Thymus (tissue), 11 donors: ENCODE measurements at regions not wholly inside any gene's neighbourhood (a gene's known extent, or its start where the extent isn't known, plus 50 kb on each side); places are given as distances from the start of the nearest gene placed in this dataset.
A peak's percentile ranks its signal among the peaks of the same experiment; 100 is the strongest.

ENCODE experiments used
- DNase-seq, 9 donors: peaks; one replicate each; pipeline ENCODE4 v3.0.0-alpha.2; 2013; ENCODE audit warnings: low spot score in 9 of 9, low read depth in 6 of 9, missing footprints in 1 of 9
- H3K27ac ChIP-seq, 2 donors: one replicate each; pipeline ENCODE4 v1.5.1; 2013; ENCODE audit warnings: control low read depth in 1 of 2, low read depth in 1 of 2, low read length in 1 of 2, mild to moderate bottlenecking in 1 of 2, moderate library complexity in 1 of 2
- H3K27me3 ChIP-seq, 2 donors: one replicate each; pipeline ENCODE4 v1.5.1; 2013; ENCODE audit warnings: low read length in 1 of 2; ENCODE audit not compliant: control insufficient read depth in 2 of 2, insufficient read depth in 1 of 2
- H3K36me3 ChIP-seq, 2 donors: one replicate each; pipeline ENCODE4 v1.5.1; 2013; ENCODE audit warnings: low read length in 1 of 2, mild to moderate bottlenecking in 1 of 2, moderate library complexity in 1 of 2; ENCODE audit not compliant: control insufficient read depth in 2 of 2, insufficient read depth in 2 of 2
- H3K4me1 ChIP-seq, 2 donors: one replicate each; pipeline ENCODE4 v1.5.1; 2013; ENCODE audit warnings: low read length in 2 of 2; ENCODE audit not compliant: control insufficient read depth in 2 of 2, insufficient read depth in 2 of 2
- H3K4me3 ChIP-seq, 2 donors: one replicate each; pipeline ENCODE4 v1.5.1; 2013; ENCODE audit warnings: low read length in 2 of 2, control low read depth in 1 of 2, mild to moderate bottlenecking in 1 of 2
- H3K9me3 ChIP-seq, 2 donors: one replicate each; pipeline ENCODE4 v1.5.1; 2013; ENCODE audit warnings: low read length in 1 of 2, mild to moderate bottlenecking in 1 of 2; ENCODE audit not compliant: control insufficient read depth in 2 of 2, insufficient read depth in 1 of 2
- WGBS: extraction: QIAGEN DNeasy Blood & Tissue Kit; methylation state at CpG from one replicate; pipeline ENCODE4 v1.1.7; 2013; 5-methylcytosine and 5-hydroxymethylcytosine counted together
- donor health status: healthy.

DNA sequence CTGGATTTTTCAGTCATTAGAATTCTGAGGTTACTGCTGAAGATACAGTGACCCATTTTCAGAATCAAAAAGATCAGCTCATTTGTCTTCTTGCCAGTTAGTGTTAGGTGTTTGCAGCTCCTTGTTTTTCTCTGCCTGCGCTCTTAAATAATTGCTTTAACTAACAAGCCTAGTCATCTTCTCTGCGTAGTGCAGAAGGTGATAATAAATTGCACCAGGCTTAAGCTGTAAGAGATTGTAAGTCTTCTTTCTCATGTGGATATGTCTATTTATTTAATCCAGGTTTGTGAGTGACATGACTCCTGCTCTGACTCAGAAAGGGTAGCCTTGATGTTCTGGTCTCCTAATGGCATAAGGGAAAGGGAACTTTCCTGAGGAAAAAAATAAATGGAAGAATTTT is 167.2 kb downstream of the CEP135 start:
- no peaks in the 10 kb centered on the region for H3K36me3 ChIP-seq
- no peak overlapping the region for H3K4me3 ChIP-seq
- H3K27ac ChIP-seq, result no peak overlapping the region
- H3K9me3 ChIP-seq, result no peaks in the 10 kb centered on the region
- no peaks in the 10 kb centered on the region for H3K4me1 ChIP-seq
- H3K27me3 ChIP-seq, result no peaks in the 10 kb centered on the region
- DNase-seq, result no peak
- 33% methylated on average over 2 of the region's 2 CpGs for WGBS

DNA sequence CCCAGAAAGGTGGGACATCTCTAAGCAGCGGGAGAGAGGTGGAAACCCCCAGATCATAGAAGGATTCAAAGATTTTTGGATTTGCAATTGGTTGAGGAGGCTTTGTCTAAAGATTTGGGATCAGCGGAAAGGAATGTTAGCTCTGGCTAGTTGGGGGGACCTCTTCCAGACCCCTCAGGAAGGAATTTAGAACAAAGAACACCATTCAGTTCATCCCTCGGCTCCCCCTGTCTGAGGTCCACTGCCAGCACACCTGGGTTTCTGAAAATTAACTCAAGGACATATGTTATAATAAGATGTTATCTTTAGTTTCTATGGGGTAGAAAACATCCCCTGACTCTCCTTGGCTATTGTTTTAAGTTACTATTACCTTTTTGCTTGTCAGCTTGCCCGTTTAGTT is 163.6 kb downstream of the CEP135 start:
- Histone ChIP-seq H3K4me3 (no peak overlapping the region), H3K4me1 (no peaks in the 10 kb centered on the region), H3K27ac (no peak overlapping the region), H3K9me3 (no peaks in the 10 kb centered on the region), H3K36me3 (no peaks in the 10 kb centered on the region), H3K27me3 (no peaks in the 10 kb centered on the region)
- no peak for DNase-seq
- WGBS, result 96% methylated on average over 4 of the region's 4 CpGs

DNA sequence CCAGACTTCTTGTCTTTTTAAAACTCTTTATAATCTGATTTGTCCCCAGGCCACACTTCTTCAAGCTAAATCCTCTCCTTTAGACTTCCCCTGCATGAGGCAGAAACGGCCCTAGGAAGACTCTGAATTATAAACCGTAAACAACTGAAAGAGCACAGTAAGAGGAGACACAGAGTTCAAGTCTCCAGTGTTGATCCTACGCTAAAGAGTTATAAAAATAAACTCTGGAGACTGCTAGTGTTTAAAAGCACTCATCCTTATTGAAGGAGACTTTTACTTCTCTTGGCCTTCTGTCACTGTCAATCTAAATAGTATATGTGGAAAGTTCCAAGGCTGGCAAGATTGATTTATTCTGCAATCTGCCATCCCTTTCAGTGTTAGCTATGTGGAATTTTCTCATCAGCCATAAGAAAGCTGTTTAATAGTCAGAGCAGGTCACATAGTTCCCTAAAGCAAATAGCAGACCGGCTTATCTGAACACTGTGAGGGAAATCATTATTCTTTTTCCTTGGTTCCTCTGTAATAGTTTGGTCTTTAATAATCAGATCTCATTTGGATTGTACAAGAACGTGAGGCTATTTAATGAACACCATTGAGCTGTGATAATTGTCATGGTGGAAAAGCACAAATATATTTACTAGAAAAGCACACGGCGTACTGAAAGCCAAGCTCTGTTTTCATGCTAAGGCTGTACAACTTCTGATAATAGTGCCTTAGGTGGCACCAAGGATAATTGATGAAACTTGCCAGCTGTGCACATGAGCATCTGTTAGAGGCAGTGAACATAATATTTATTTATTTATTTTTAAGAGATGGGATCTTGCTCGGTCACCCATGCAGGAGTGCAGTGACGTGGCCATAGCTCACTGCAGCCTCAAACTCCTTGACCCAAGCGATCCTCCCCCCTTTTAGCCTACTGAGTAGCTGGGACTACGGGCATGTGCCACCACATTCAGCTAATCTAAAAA is 157.7 kb downstream of the CEP135 start:
- WGBS, result 94% methylated on average over 11 of the region's 11 CpGs
- no peaks in the 10 kb centered on the region for H3K27me3 ChIP-seq
- no peak overlapping the region for H3K27ac ChIP-seq
- H3K4me1 ChIP-seq, result no peaks in the 10 kb centered on the region
- no peak for DNase-seq
- H3K9me3 ChIP-seq, result no peaks in the 10 kb centered on the region
- no peak overlapping the region for H3K4me3 ChIP-seq
- H3K36me3 ChIP-seq, result no peaks in the 10 kb centered on the region

DNA sequence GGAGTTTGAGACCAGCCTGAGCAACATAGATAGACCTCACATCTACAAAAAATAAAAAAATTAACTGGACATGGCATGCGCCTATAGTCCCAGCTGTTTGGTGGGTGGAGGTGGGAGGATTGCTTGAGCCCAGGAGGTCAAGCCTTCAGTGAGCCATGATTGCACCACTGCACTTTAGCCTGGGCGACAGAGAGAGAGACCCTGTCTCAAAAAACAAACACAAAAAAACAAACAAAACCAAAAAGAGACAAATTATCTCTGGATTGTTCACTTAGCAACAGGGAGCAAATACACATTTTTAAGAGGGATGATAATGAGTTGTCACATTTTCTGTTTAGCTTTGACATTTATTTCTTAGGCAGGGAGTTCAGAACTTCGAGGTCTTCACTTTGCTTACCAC is 155.4 kb downstream of the CEP135 start:
- H3K27me3 ChIP-seq, result no peaks in the 10 kb centered on the region
- H3K4me3 ChIP-seq, result no peak overlapping the region
- H3K27ac ChIP-seq, result no peak overlapping the region
- no peaks in the 10 kb centered on the region for H3K4me1 ChIP-seq
- H3K36me3 ChIP-seq, result no peaks in the 10 kb centered on the region
- 98% methylated on average over 3 of the region's 3 CpGs for WGBS
- DNase-seq, result no peak
- no peaks in the 10 kb centered on the region for H3K9me3 ChIP-seq

DNA sequence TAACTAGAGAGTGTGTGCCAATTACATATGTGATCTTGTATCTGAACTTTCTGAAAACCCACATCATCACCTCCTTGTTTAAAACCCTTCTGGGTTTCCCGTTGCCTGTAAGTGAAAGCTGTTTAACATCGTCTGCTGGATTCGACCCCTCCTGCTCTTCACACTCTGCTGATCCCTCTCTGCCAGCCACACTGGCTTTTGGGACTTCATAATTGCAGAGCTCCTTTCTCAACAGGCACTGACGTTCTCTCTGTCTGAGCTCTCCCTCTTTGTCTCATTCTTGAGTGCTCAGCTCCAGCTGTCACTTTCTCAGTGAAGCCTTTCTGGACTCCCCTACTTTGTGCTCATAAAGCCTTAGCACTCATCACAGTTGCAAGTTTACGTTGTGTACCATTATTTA is 153.9 kb downstream of the CEP135 start:
- no peak overlapping the region for H3K27ac ChIP-seq
- H3K27me3 ChIP-seq, result no peaks in the 10 kb centered on the region
- H3K36me3 ChIP-seq, result no peaks in the 10 kb centered on the region
- DNase-seq, result no peak
- WGBS, result 92% methylated on average over 5 of the region's 5 CpGs
- H3K9me3 ChIP-seq, result no peaks in the 10 kb centered on the region
- no peak overlapping the region for H3K4me3 ChIP-seq
- no peaks in the 10 kb centered on the region for H3K4me1 ChIP-seq

DNA sequence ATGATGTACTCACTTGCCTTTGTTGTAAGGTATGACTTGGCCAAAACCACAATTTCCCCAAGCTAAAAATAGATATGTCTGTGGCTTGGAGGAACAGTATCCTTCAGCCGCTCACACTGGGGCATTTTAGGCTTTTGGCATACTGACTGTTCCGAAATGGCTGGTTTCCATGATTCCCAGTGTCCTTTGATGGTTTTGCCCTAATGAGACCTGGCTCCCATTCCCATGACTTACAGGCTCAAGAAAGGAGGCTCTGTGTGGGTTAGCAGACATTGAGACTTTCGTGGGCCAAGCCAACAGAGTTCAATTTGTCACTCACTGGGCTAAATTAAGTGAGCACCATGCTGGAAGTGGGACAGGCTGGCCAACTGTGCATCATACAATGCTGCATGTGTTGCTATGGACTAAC is 150.6 kb downstream of the CEP135 start:
- WGBS, result 93% methylated on average over 3 of the region's 3 CpGs
- Histone ChIP-seq H3K4me3 (no peak overlapping the region), H3K9me3 (no peaks in the 10 kb centered on the region), H3K27me3 (no peaks in the 10 kb centered on the region), H3K4me1 (no peaks in the 10 kb centered on the region), H3K27ac (no peak overlapping the region), H3K36me3 (no peaks in the 10 kb centered on the region)
- no peak for DNase-seq

DNA sequence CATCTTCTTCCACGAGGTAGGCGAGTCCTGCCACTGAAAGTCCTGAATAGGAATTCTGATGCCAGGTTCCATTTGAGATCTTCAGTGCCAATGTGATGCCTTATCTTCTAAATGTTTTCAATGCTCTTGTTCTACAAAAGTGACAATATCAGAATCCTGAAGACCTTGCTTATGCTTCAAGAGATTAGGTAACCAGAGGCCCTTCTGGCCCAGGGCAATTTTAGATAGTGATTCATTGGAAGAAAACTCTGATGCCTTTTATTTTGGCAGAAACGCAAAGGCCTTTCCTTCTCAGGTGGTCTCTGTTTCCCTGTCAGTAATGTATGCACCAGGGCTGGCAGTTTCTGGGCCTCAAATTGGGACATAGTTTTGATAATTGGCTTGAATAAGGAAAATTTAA is 144.8 kb downstream of the CEP135 start:
- Histone ChIP-seq H3K27ac (no peak overlapping the region), H3K4me1 (no peaks in the 10 kb centered on the region), H3K9me3 (no peaks in the 10 kb centered on the region), H3K27me3 (no peaks in the 10 kb centered on the region), H3K36me3 (no peaks in the 10 kb centered on the region), H3K4me3 (no peak overlapping the region)
- no peak for DNase-seq
- WGBS, result 96% methylated on average over 3 of the region's 3 CpGs

DNA sequence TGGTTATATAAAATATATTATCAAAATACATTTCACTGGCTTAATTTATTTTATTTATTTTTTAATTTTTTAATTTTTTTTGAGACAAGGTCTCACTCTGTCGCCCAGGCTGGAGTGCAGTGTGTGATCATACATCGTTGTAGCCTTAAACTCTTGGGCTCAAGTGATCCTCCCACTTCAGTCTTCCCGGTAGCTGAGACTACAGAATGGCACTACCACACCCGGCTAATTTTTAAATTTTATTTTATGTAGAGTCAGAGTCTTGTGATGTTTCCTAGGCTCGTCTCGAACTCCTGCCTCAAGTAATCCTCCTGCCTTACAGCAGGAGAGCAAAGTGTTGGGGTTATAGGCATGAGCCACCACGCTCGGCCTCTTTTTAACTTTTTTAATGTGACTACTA is 143.8 kb downstream of the CEP135 start:
- no peaks in the 10 kb centered on the region for H3K36me3 ChIP-seq

DNA sequence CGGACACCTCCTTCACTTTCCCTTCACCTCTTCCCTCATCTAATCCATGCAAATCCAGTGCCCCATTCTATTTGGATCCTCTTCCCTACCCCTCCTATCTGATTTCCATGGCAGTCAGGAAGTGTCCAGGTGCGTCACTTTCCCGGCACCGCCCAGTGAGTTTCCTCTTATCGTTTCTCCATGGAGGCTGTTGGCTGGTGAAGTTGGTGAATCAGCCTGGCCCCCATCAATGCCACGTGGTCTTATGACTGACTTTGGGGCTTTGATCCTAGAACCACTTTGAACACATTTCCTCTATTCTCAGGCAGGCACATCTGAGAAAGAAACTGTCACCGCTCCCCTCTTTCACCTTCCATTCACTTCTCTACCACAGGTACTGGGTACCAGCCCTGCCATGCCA is 137.8 kb downstream of the CEP135 start:
- Histone ChIP-seq H3K36me3 (no peaks in the 10 kb centered on the region), H3K9me3 (no peaks in the 10 kb centered on the region), H3K4me3 (no peak overlapping the region), H3K27ac (no peak overlapping the region), H3K4me1 (peaks cover 0 to 6% of the 10 kb centered on the region in 2 donors), H3K27me3 (no peaks in the 10 kb centered on the region)
- 68% methylated on average over 7 of the region's 7 CpGs for WGBS
- peak in 4 of 9 donors; percentile 4 to 31 (median 8) for DNase-seq

More for the DNA sequence above, 143.8 kb downstream of the CEP135 start:
- Histone ChIP-seq H3K4me1 (no peaks in the 10 kb centered on the region), H3K4me3 (no peak overlapping the region), H3K27me3 (no peaks in the 10 kb centered on the region), H3K27ac (no peak overlapping the region), H3K9me3 (no peaks in the 10 kb centered on the region)
- 98% methylated on average over 8 of the region's 8 CpGs for WGBS
- DNase-seq, result no peak
